ENCODE measurements at regions not wholly inside any gene's neighbourhood (a gene's known extent, or its start where the extent isn't known, plus 50 kb on each side); places are given as distances from the start of the nearest gene placed in this dataset.

GRCh38 chr16:54475019-54475601, 188.5 kb upstream of the IRX3 start:
- no peak overlapping the region for H3K27ac ChIP-seq (ENCODE audit: low read depth in 1 of 2, low read length in 2 of 2)
- peaks cover 2% of the 10 kb centered on the region for H3K9me3 Mint-ChIP-seq
- no peaks in the 10 kb centered on the region for H3K36me3 ChIP-seq (ENCODE audit: insufficient read depth, low read length)
- H3K27me3 Mint-ChIP-seq = peaks cover 15% of the 10 kb centered on the region
- no peak overlapping the region for H3K4me3 ChIP-seq (ENCODE audit: low read length)
- no peaks in the 10 kb centered on the region for H3K4me1 ChIP-seq (ENCODE audit: insufficient read depth, low read length)
- intact Hi-C loops (cut with DNase I, micrococcal nuclease) = no loop called here
- no peak for TF ChIP-seq CTCF (IDR thresholded peaks at IDR 0.05)
- no peaks in the 10 kb centered on the region for H3K27me3 ChIP-seq (ENCODE audit: control insufficient read depth in 1 of 2, insufficient read depth in 2 of 2, low read length in 2 of 2)
- H3K9me3 ChIP-seq (ENCODE audit: control insufficient read depth in 1 of 2, insufficient read depth in 1 of 2, low read length in 2 of 2) = no peaks in the 10 kb centered on the region
- no peaks in the 10 kb centered on the region for H3K36me3 Mint-ChIP-seq (ENCODE audit: low read depth)
- no peak overlapping the region for H3K27ac Mint-ChIP-seq
- no peaks in the 10 kb centered on the region for H3K4me1 Mint-ChIP-seq (ENCODE audit: low read depth)
- H3K4me3 Mint-ChIP-seq = no peak overlapping the region
- ChIA-PET CTCF (no interaction called here), POLR2A (no interaction called here)
- DNase-seq (no peak), ATAC-seq (ENCODE audit: poor library complexity) (no peak)

GRCh38 chr16:54473226-54473993, 186.8 kb upstream of the IRX3 start:
- no peaks in the 10 kb centered on the region for H3K36me3 ChIP-seq (ENCODE audit: insufficient read depth, low read length)
- peaks cover 0 to 5% of the 10 kb centered on the region in 2 experiments for H3K9me3 ChIP-seq (ENCODE audit: control insufficient read depth in 1 of 2, insufficient read depth in 1 of 2, low read length in 2 of 2)
- H3K27me3 Mint-ChIP-seq = peaks cover 17% of the 10 kb centered on the region
- H3K36me3 Mint-ChIP-seq (ENCODE audit: low read depth) = no peaks in the 10 kb centered on the region
- no peaks in the 10 kb centered on the region for H3K4me1 Mint-ChIP-seq (ENCODE audit: low read depth)
- H3K27ac Mint-ChIP-seq = no peak overlapping the region
- ChIA-PET CTCF (no interaction called here), POLR2A (no interaction called here)
- ATAC-seq (ENCODE audit: poor library complexity) = no peak
- H3K9me3 Mint-ChIP-seq = peaks cover 2% of the 10 kb centered on the region
- H3K4me3 ChIP-seq (ENCODE audit: low read length) = no peak overlapping the region
- no peaks in the 10 kb centered on the region for H3K4me1 ChIP-seq (ENCODE audit: insufficient read depth, low read length)
- no peaks in the 10 kb centered on the region for H3K27me3 ChIP-seq (ENCODE audit: control insufficient read depth in 1 of 2, insufficient read depth in 2 of 2, low read length in 2 of 2)
- DNase-seq = no peak
- no peak overlapping the region for H3K4me3 Mint-ChIP-seq
- TF ChIP-seq CTCF (IDR thresholded peaks at IDR 0.05) = no peak
- intact Hi-C loops (cut with DNase I, micrococcal nuclease) = no loop called here
- no peak overlapping the region for H3K27ac ChIP-seq (ENCODE audit: low read depth in 1 of 2, low read length in 2 of 2)

DNA sequence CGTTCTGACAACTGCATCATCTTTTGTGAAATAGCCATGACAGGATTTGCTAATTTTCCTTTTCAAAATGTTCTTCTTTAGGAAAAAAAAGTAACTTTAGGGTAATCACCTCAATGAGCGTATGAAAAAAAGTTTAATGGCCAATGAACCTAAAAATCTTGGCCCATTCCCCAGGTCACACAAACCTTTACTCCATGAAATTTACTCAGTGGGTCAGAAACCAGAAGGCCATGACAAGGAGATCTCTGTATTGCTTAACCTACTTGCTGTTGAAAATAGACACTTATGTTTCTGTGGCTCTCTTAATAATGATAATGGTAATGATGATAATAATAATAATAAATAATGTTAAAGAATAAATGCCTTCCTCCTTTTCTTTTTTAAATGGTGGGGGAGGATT, 180.8 kb upstream of the IRX3 start:
- H3K36me3 Mint-ChIP-seq (ENCODE audit: low read depth) = no peaks in the 10 kb centered on the region
- no peak for ATAC-seq (ENCODE audit: poor library complexity)
- no peak for TF ChIP-seq CTCF (IDR thresholded peaks at IDR 0.05)
- Histone ChIP-seq H3K9me3 (ENCODE audit: control insufficient read depth in 1 of 2, insufficient read depth in 1 of 2, low read length in 2 of 2) (peaks cover 5 to 6% of the 10 kb centered on the region in 2 experiments), H3K27me3 (ENCODE audit: control insufficient read depth in 1 of 2, insufficient read depth in 2 of 2, low read length in 2 of 2) (no peaks in the 10 kb centered on the region), H3K4me1 (ENCODE audit: insufficient read depth, low read length) (no peaks in the 10 kb centered on the region), H3K4me3 (ENCODE audit: low read length) (no peak overlapping the region), H3K36me3 (ENCODE audit: insufficient read depth, low read length) (no peaks in the 10 kb centered on the region), H3K27ac (ENCODE audit: low read depth in 1 of 2, low read length in 2 of 2) (no peak overlapping the region)
- H3K27me3 Mint-ChIP-seq = peaks cover 7% of the 10 kb centered on the region
- peaks cover 19% of the 10 kb centered on the region for H3K9me3 Mint-ChIP-seq
- POLR2A ChIA-PET = no interaction called here
- intact Hi-C loops (cut with DNase I, micrococcal nuclease) = no loop called here
- no peak overlapping the region for H3K27ac Mint-ChIP-seq
- no peaks in the 10 kb centered on the region for H3K4me1 Mint-ChIP-seq (ENCODE audit: low read depth)
- no peak overlapping the region for H3K4me3 Mint-ChIP-seq
- DNase-seq = no peak
- CTCF ChIA-PET = no interaction called here

Data from CD4-positive, alpha-beta T cell (primary cell).